HCT116 (cell line): ENCODE measurements at regions not wholly inside any gene's neighbourhood (a gene's known extent, or its start where the extent isn't known, plus 50 kb on each side); places are given as distances from the start of the nearest gene placed in this dataset.

Source experiments
- POLR2A ChIP-seq: IDR thresholded peaks from 2 replicates; pipeline ENCODE4 v1.7.0; 2011; ENCODE audit warnings: borderline replicate concordance; ENCODE audit not compliant: insufficient read depth, insufficient read length; ENCODE audit errors: extremely low read depth
- RAD21 ChIP-seq: IDR thresholded peaks from 2 replicates; pipeline ENCODE4 v1.6.1; 2012; ENCODE audit warnings: low read depth, mild to moderate bottlenecking
- SP1 ChIP-seq: IDR thresholded peaks from 2 replicates; pipeline ENCODE4 v1.6.1; 2012; ENCODE audit warnings: low read depth
- YY1 ChIP-seq: IDR thresholded peaks from 2 replicates; pipeline ENCODE4 v1.6.1; 2011; ENCODE audit warnings: low read length, low read depth, moderate library complexity, mild to moderate bottlenecking; ENCODE audit not compliant: insufficient replicate concordance; ENCODE audit errors: extremely low read depth
- ZFX ChIP-seq: fragments of 450-650 bp; IDR thresholded peaks from 2 replicates; pipeline ENCODE4 v1.6.1; 2017
- TF ChIP-seq, protein P1 (sequence below), 3 experiments: fragments of 200-600 bp in 1 of 3; sonication (generic) in 1 of 3; IDR thresholded peaks in 2 of 3; conservative IDR thresholded peaks in 1 of 3; 2 replicates each; pipeline ENCODE4 v1.5.1; 2012 to 2017; ENCODE audit warnings: low read depth in 2 of 3, low read length in 2 of 3, antibody characterized with exemption in 1 of 3, borderline replicate concordance in 1 of 3, control low read depth in 1 of 3, mild to moderate bottlenecking in 1 of 3, mixed read lengths in 1 of 3, mixed run types in 1 of 3, moderate library complexity in 1 of 3; ENCODE audit not compliant: insufficient read depth in 1 of 3
- TF ChIP-seq, protein P2 (sequence below): IDR thresholded peaks from 2 replicates; pipeline ENCODE4 v1.6.1; 2012; ENCODE audit warnings: low read depth
- TF ChIP-seq, protein P3 (sequence below): IDR thresholded peaks from 2 replicates; pipeline ENCODE4 v1.6.1; 2012
- TF ChIP-seq, protein P4 (sequence below): IDR thresholded peaks from 2 replicates; pipeline ENCODE4 v1.6.1; 2011; ENCODE audit warnings: mild to moderate bottlenecking, low read length, moderate library complexity; ENCODE audit not compliant: insufficient replicate concordance; ENCODE audit errors: extremely low read depth

DNA sequence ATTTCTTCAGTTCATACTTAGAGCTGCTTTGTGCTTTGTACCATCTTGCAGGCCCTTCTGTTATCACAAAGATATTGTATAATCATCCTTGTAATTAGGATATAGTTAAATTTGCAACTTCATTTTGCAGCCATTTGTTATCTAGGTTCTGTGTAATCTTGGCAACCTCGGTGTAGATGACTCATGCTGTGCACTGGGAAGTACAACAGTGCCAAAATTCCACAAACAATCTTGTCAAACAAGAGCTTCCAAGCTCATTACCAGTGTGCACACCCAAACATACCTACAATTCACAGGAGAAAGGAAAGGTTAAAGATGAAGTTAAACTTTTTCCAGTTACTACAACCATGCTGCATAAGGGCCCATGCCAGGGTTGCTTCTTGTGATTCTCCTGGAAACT lies 1231.8 kb downstream of the CDH11 start:
- TF ChIP-seq, protein P1, sequence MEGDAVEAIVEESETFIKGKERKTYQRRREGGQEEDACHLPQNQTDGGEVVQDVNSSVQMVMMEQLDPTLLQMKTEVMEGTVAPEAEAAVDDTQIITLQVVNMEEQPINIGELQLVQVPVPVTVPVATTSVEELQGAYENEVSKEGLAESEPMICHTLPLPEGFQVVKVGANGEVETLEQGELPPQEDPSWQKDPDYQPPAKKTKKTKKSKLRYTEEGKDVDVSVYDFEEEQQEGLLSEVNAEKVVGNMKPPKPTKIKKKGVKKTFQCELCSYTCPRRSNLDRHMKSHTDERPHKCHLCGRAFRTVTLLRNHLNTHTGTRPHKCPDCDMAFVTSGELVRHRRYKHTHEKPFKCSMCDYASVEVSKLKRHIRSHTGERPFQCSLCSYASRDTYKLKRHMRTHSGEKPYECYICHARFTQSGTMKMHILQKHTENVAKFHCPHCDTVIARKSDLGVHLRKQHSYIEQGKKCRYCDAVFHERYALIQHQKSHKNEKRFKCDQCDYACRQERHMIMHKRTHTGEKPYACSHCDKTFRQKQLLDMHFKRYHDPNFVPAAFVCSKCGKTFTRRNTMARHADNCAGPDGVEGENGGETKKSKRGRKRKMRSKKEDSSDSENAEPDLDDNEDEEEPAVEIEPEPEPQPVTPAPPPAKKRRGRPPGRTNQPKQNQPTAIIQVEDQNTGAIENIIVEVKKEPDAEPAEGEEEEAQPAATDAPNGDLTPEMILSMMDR (IDR thresholded peaks at IDR 0.05 in 2 of 3, conservative IDR thresholded peaks at IDR 0.05 in 1 of 3; ENCODE audit: borderline replicate concordance in 1 of 3, insufficient read depth in 1 of 3, low read depth in 2 of 3, low read length in 2 of 3): no peak
- TF ChIP-seq, protein P2, sequence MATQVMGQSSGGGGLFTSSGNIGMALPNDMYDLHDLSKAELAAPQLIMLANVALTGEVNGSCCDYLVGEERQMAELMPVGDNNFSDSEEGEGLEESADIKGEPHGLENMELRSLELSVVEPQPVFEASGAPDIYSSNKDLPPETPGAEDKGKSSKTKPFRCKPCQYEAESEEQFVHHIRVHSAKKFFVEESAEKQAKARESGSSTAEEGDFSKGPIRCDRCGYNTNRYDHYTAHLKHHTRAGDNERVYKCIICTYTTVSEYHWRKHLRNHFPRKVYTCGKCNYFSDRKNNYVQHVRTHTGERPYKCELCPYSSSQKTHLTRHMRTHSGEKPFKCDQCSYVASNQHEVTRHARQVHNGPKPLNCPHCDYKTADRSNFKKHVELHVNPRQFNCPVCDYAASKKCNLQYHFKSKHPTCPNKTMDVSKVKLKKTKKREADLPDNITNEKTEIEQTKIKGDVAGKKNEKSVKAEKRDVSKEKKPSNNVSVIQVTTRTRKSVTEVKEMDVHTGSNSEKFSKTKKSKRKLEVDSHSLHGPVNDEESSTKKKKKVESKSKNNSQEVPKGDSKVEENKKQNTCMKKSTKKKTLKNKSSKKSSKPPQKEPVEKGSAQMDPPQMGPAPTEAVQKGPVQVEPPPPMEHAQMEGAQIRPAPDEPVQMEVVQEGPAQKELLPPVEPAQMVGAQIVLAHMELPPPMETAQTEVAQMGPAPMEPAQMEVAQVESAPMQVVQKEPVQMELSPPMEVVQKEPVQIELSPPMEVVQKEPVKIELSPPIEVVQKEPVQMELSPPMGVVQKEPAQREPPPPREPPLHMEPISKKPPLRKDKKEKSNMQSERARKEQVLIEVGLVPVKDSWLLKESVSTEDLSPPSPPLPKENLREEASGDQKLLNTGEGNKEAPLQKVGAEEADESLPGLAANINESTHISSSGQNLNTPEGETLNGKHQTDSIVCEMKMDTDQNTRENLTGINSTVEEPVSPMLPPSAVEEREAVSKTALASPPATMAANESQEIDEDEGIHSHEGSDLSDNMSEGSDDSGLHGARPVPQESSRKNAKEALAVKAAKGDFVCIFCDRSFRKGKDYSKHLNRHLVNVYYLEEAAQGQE: no peak
- TF ChIP-seq RAD21: no peak
- TF ChIP-seq YY1: no peak
- no peak for TF ChIP-seq POLR2A
- TF ChIP-seq, protein P3, sequence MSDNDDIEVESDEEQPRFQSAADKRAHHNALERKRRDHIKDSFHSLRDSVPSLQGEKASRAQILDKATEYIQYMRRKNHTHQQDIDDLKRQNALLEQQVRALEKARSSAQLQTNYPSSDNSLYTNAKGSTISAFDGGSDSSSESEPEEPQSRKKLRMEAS: no peak
- no peak for TF ChIP-seq ZFX
- TF ChIP-seq SP1: no peak
- TF ChIP-seq, protein P4, sequence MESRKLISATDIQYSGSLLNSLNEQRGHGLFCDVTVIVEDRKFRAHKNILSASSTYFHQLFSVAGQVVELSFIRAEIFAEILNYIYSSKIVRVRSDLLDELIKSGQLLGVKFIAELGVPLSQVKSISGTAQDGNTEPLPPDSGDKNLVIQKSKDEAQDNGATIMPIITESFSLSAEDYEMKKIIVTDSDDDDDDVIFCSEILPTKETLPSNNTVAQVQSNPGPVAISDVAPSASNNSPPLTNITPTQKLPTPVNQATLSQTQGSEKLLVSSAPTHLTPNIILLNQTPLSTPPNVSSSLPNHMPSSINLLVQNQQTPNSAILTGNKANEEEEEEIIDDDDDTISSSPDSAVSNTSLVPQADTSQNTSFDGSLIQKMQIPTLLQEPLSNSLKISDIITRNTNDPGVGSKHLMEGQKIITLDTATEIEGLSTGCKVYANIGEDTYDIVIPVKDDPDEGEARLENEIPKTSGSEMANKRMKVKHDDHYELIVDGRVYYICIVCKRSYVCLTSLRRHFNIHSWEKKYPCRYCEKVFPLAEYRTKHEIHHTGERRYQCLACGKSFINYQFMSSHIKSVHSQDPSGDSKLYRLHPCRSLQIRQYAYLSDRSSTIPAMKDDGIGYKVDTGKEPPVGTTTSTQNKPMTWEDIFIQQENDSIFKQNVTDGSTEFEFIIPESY: no peak
